Mesothelial cell of epicardium (in vitro differentiated cells): ENCODE measurements at regions not wholly inside any gene's neighbourhood (a gene's known extent, or its start where the extent isn't known, plus 50 kb on each side); places are given as distances from the start of the nearest gene placed in this dataset.

Source experiments
- DNase-seq, 2 experiments: peaks; one replicate each; pipeline ENCODE4 v3.0.0; 2021; ENCODE audit warnings: low spot score in 2 of 2; ENCODE audit not compliant: unreplicated experiment in 2 of 2
- H3K27ac Mint-ChIP-seq: 2 replicates; pipeline ENCODE4 v1.8.0; 2021; ENCODE audit warnings: mixed read lengths
- H3K27me3 Mint-ChIP-seq: 2 replicates; pipeline ENCODE4 v1.8.0; 2021; ENCODE audit warnings: low read depth, mixed read lengths
- H3K36me3 Mint-ChIP-seq: 2 replicates; pipeline ENCODE4 v1.8.0; 2021; ENCODE audit warnings: mixed read lengths
- H3K4me1 Mint-ChIP-seq: 2 replicates; pipeline ENCODE4 v1.8.0; 2021; ENCODE audit warnings: mixed read lengths
- H3K4me3 Mint-ChIP-seq: 2 replicates; pipeline ENCODE4 v1.8.0; 2021; ENCODE audit warnings: mild to moderate bottlenecking, moderate library complexity, mixed read lengths
- H3K9me3 Mint-ChIP-seq: 2 replicates; pipeline ENCODE4 v1.8.0; 2021; ENCODE audit warnings: mixed read lengths
- TF ChIP-seq, protein P1 (sequence below): fragments of 200-600 bp; sonication (generic); IDR thresholded peaks from one replicate; pipeline ENCODE4 v1.5.0; 2021; ENCODE audit warnings: antibody characterized with exemption; ENCODE audit not compliant: unreplicated experiment

- TF ChIP-seq, protein P1, sequence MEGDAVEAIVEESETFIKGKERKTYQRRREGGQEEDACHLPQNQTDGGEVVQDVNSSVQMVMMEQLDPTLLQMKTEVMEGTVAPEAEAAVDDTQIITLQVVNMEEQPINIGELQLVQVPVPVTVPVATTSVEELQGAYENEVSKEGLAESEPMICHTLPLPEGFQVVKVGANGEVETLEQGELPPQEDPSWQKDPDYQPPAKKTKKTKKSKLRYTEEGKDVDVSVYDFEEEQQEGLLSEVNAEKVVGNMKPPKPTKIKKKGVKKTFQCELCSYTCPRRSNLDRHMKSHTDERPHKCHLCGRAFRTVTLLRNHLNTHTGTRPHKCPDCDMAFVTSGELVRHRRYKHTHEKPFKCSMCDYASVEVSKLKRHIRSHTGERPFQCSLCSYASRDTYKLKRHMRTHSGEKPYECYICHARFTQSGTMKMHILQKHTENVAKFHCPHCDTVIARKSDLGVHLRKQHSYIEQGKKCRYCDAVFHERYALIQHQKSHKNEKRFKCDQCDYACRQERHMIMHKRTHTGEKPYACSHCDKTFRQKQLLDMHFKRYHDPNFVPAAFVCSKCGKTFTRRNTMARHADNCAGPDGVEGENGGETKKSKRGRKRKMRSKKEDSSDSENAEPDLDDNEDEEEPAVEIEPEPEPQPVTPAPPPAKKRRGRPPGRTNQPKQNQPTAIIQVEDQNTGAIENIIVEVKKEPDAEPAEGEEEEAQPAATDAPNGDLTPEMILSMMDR: no peak
- Mint-ChIP-seq H3K4me3 (no peak overlapping the region), H3K9me3 (no peaks in the 10 kb centered on the region), H3K4me1 (peaks cover 53% of the 10 kb centered on the region), H3K27ac (peak overlapping the region; percentile 67), H3K36me3 (no peaks in the 10 kb centered on the region), H3K27me3 (no peaks in the 10 kb centered on the region)
- no peak for DNase-seq
Measured at GRCh38 chr16:85471469-85472431, 141.4 kb upstream of the GSE1 start.

DNA sequence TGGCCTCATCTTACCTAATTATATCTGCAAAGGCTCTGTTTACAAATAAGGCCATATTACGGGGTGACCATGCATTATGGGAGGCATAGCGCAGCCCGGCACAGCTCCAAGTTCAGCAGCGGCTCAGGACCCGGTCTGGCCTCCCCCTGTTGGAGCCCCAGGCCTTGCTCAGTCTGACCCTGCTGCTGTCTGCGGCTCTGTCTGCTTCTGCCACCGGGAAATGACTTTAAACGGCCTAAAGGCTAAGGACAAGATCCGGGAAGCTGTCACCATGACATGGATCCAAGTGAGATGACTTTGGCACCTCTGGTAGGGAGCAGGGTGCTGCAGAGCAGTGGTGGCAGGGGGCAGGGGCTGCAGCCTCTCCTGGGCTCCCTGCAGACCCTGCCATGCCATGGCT, 140.6 kb upstream of the GSE1 start:
- Mint-ChIP-seq H3K36me3 (no peaks in the 10 kb centered on the region), H3K4me1 (peaks cover 53% of the 10 kb centered on the region), H3K27ac (peak overlapping the region; percentile 67), H3K27me3 (no peaks in the 10 kb centered on the region), H3K9me3 (no peaks in the 10 kb centered on the region), H3K4me3 (no peak overlapping the region)
- TF ChIP-seq, protein P1: no peak
- DNase-seq: no peak

DNA sequence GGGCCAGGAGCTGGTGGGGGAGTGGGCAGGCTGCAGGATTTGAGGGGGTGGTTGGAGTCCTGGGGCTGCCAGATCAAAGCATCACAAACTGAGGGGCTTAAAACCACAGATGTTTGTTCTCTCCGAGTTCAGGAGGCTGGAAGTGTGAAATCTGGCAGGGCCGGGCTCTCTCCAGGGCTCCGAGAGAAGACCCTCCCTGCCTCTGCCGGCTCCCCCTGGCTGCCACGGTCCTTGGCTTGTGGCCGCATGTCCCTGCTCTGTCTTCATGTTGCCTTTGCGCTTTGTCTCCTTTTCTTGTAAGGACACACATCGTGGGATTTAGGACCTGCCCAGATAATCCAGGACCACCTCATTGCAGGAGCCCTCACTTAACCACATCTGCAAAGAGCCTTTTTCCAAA, 139.8 kb upstream of the GSE1 start:
- no peaks in the 10 kb centered on the region for H3K36me3 Mint-ChIP-seq
- peaks cover 55% of the 10 kb centered on the region for H3K4me1 Mint-ChIP-seq
- H3K27me3 Mint-ChIP-seq: no peaks in the 10 kb centered on the region
- peak overlapping the region; percentile 16 for H3K4me3 Mint-ChIP-seq
- peak overlapping the region; percentile 88 for H3K27ac Mint-ChIP-seq
- DNase-seq: no peak
- no peaks in the 10 kb centered on the region for H3K9me3 Mint-ChIP-seq
- TF ChIP-seq, protein P1: no peak

GRCh38 chr16:85473909-85474620, 139.1 kb upstream of the GSE1 start:
- H3K4me3 Mint-ChIP-seq: no peak overlapping the region
- no peaks in the 10 kb centered on the region for H3K27me3 Mint-ChIP-seq
- no peaks in the 10 kb centered on the region for H3K9me3 Mint-ChIP-seq
- TF ChIP-seq, protein P1: no peak
- H3K36me3 Mint-ChIP-seq: no peaks in the 10 kb centered on the region
- peak overlapping the region; percentile 88 for H3K27ac Mint-ChIP-seq
- no peak for DNase-seq
- H3K4me1 Mint-ChIP-seq: peaks cover 55% of the 10 kb centered on the region

GRCh38 chr16:85474621-85475217, 138.4 kb upstream of the GSE1 start:
- no peak for DNase-seq
- H3K9me3 Mint-ChIP-seq: no peaks in the 10 kb centered on the region
- TF ChIP-seq, protein P1: no peak
- H3K27me3 Mint-ChIP-seq: no peaks in the 10 kb centered on the region
- no peaks in the 10 kb centered on the region for H3K36me3 Mint-ChIP-seq
- H3K4me3 Mint-ChIP-seq: peak overlapping the region; percentile 1
- H3K4me1 Mint-ChIP-seq: peaks cover 55% of the 10 kb centered on the region
- H3K27ac Mint-ChIP-seq: peak overlapping the region; percentile 97
